Natural killer cell treated with Interleukin-12 subunit alpha and Interleukin-12 subunit beta and Interleukin-15 and Interleukin-18, amount 100 ng/mL, for 72 hours (primary cell): ENCODE measurements at regions not wholly inside any gene's neighbourhood (a gene's known extent, or its start where the extent isn't known, plus 50 kb on each side); places are given as distances from the start of the nearest gene placed in this dataset.
A peak's percentile ranks its signal among the peaks of the same experiment; 100 is the strongest.

Source experiments
- ATAC-seq, 2 donors: fragments of 150-1000 bp; cut with Tn5 transposase in 1 of 2; sonication (Bioruptor Pico), chemical (Tn5 transposase) in 1 of 2; 2 replicates each; pipeline ENCODE4 v1.10.0; 2021
- DNase-seq: peaks from one replicate; pipeline ENCODE4 v3.0.0; 2022; ENCODE audit warnings: low spot score
- H3K27ac Mint-ChIP-seq, 2 donors: 1 replicate in 1 of 2; 2 replicates in 1 of 2; pipeline ENCODE4 v1.8.0; 2022; ENCODE audit warnings: mixed read lengths in 2 of 2, mild to moderate bottlenecking in 1 of 2, moderate library complexity in 1 of 2
- H3K27me3 Mint-ChIP-seq, 2 donors: 1 replicate in 1 of 2; 2 replicates in 1 of 2; pipeline ENCODE4 v1.8.0; 2022; ENCODE audit warnings: mixed read lengths in 2 of 2
- H3K36me3 Mint-ChIP-seq: one replicate; pipeline ENCODE4 v1.8.0; 2022; ENCODE audit warnings: mixed read lengths
- H3K4me1 Mint-ChIP-seq, 2 donors: 1 replicate in 1 of 2; 2 replicates in 1 of 2; pipeline ENCODE4 v1.8.0; 2022; ENCODE audit warnings: low read depth in 2 of 2, mixed read lengths in 2 of 2, mild to moderate bottlenecking in 1 of 2
- H3K4me3 Mint-ChIP-seq: one replicate; pipeline ENCODE4 v1.8.0; 2022; ENCODE audit warnings: mixed read lengths
- H3K9me3 Mint-ChIP-seq: 2 replicates; pipeline ENCODE4 v1.8.0; 2022; ENCODE audit warnings: mixed read lengths

DNA sequence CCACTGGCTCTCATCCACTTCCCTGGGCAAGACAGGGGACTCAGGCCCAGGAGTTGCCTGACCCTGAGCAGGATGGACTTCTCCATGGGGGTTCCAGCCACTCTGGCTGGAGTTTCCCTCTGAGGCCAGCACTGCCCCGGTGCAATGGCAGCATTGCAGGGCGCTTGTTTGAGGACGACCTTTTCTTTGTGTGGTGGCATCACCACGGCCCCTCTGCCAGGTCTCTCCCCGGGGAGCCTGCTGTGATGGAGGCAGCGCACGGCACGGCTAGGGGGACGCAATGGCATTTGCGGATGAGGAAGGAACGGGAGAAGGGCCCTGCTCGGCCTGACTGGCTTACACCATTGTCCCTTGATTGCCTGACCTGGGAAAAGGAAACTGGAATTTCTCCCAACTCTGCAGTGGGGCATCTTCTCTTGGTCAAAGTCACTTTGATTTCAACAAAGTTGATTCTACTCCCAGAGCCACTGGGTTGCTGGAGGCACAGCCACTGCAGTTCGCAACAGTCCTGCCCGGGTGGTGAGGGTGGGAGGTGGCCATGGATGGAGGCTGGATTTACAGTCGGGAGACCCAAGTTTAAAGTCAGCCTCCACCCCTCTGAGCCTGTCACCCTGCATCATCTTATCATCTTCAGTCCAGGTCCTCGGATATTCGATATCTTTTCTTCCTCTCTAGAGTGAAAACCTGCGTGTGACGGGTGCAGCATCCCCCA lies 82.9 kb upstream of the ZNF469 start:
- peak; percentile 41 for DNase-seq
- Mint-ChIP-seq H3K4me3 (no peak overlapping the region), H3K4me1 (no peaks in the 10 kb centered on the region), H3K27me3 (peaks cover 0 to 4% of the 10 kb centered on the region in 2 donors), H3K9me3 (no peaks in the 10 kb centered on the region), H3K27ac (no peak overlapping the region), H3K36me3 (no peaks in the 10 kb centered on the region)
- no peak for ATAC-seq

DNA sequence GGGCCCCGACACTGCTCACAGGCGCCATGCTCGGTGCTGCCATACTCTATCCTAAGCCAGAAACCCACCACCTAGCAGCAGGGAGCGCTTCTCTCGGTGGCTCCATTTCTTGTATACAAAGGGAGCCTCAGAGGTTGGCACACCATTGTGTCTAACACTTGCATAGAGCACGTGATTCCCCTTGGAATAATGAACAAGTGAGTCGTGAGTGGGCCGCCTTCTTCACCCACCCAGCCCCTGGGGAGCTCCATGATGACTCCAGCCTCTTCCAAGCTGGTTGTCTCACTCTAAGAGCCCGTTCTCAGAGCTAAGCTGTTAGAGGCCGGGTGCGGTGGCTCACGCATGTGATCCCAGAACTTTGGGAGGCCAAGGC lies 82.3 kb upstream of the ZNF469 start:
- Mint-ChIP-seq H3K9me3 (peaks cover under 1% of the 10 kb centered on the region), H3K4me3 (no peak overlapping the region), H3K4me1 (no peaks in the 10 kb centered on the region), H3K27me3 (peaks cover 0 to 4% of the 10 kb centered on the region in 2 donors), H3K36me3 (no peaks in the 10 kb centered on the region), H3K27ac (no peak overlapping the region)
- ATAC-seq, result no peak
- peak; percentile 31 for DNase-seq

DNA sequence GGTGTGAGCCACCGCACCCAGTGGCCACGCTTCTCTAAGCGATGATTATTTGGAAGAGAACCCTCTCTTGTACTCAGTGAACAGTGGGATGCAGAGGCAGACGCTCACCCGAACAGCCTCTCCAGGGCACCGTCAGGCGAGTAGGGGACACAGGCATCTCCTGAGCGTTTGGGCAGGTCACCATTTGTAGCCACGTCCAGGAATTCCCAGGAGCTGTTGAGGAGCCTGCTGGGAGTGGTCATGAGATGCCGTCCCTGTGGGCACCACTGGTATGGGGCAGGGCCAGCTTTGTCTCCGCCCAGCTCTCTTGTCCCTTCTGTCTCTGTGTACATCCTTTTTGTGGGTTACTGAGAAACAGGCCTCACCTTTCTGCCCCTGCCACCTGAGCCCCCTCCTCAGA lies 81.3 kb upstream of the ZNF469 start:
- H3K9me3 Mint-ChIP-seq, result peaks cover 5% of the 10 kb centered on the region
- H3K4me1 Mint-ChIP-seq, result no peaks in the 10 kb centered on the region
- ATAC-seq (no peak), DNase-seq (peak; percentile 59)
- H3K4me3 Mint-ChIP-seq, result no peak overlapping the region
- H3K27ac Mint-ChIP-seq, result no peak overlapping the region
- H3K27me3 Mint-ChIP-seq, result peaks cover 0 to 4% of the 10 kb centered on the region in 2 donors
- no peaks in the 10 kb centered on the region for H3K36me3 Mint-ChIP-seq

DNA sequence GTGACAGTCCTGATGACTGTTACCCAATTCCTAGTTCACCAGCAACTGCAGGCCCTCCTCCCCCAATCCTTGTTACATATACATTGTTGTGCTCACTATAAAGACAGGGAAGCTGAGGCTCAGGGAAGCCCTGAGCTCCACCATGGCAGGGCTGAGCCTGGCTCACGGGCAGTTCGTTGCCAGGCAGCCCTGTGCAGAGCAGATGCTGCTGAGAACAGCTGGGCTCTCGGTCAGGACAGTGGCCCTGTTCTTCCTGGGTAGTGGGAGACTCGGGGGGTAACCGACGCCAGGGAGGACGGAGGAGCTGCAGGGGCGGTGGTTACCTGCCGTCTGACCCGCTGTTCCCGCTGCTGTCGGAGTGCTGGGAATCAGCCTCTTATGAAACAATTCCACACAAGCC lies 80.9 kb upstream of the ZNF469 start:
- Mint-ChIP-seq H3K36me3 (no peaks in the 10 kb centered on the region), H3K9me3 (peaks cover 5% of the 10 kb centered on the region), H3K4me3 (no peak overlapping the region), H3K27ac (no peak overlapping the region), H3K4me1 (no peaks in the 10 kb centered on the region), H3K27me3 (peaks cover 0 to 4% of the 10 kb centered on the region in 2 donors)
- ATAC-seq, result no peak
- peak; percentile 49 for DNase-seq

DNA sequence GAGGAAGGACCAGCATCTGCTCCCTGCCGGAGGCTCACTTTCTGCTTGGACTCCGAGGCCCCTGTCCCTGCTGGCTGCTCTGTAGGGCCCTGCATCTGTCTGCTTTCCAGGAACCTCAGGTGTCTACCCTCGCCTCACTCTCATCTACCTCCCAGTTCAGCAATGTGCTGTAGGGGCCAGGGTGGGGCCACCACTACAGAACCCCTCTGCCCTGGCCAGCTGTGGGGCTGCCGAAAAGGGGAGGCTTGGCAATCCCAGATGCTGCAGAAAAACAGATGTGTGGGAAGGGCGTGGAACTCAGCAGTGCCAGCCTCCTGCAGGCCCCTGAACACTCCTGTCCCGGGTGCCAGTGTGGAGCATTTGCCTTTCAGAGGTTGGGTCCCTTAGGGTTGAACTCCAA lies 80.1 kb upstream of the ZNF469 start:
- H3K27me3 Mint-ChIP-seq, result peaks cover 0 to 2% of the 10 kb centered on the region in 2 donors
- H3K9me3 Mint-ChIP-seq, result peaks cover 5% of the 10 kb centered on the region
- no peak overlapping the region for H3K4me3 Mint-ChIP-seq
- H3K4me1 Mint-ChIP-seq, result no peaks in the 10 kb centered on the region
- ATAC-seq (no peak), DNase-seq (peak; percentile 48)
- no peaks in the 10 kb centered on the region for H3K36me3 Mint-ChIP-seq
- no peak overlapping the region for H3K27ac Mint-ChIP-seq

DNA sequence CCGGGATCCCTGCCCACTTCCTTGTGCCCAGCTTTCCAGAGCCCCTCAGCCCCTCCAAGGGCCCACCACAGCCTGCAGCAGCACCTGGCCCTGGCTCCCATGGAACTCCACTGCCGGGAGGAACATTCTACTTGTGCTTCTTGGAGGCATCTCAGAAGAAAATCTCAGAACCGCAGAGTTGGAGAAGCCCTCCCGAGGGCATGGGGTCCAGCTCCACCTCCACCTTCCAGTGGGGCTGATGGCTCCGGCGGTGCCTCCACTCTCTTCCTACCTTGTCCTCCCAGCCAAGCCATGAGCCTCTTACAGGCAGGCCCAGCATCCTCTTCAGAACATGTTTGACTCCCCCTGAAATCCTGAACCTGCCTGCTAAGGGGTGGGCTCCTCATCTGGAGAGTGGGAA lies 79.4 kb upstream of the ZNF469 start:
- H3K36me3 Mint-ChIP-seq, result no peaks in the 10 kb centered on the region
- H3K27ac Mint-ChIP-seq, result no peak overlapping the region
- ATAC-seq (no peak), DNase-seq (peak; percentile 49)
- H3K27me3 Mint-ChIP-seq, result peaks cover 0 to 2% of the 10 kb centered on the region in 2 donors
- H3K4me3 Mint-ChIP-seq, result no peak overlapping the region
- H3K9me3 Mint-ChIP-seq, result peaks cover 5% of the 10 kb centered on the region
- H3K4me1 Mint-ChIP-seq, result no peaks in the 10 kb centered on the region

DNA sequence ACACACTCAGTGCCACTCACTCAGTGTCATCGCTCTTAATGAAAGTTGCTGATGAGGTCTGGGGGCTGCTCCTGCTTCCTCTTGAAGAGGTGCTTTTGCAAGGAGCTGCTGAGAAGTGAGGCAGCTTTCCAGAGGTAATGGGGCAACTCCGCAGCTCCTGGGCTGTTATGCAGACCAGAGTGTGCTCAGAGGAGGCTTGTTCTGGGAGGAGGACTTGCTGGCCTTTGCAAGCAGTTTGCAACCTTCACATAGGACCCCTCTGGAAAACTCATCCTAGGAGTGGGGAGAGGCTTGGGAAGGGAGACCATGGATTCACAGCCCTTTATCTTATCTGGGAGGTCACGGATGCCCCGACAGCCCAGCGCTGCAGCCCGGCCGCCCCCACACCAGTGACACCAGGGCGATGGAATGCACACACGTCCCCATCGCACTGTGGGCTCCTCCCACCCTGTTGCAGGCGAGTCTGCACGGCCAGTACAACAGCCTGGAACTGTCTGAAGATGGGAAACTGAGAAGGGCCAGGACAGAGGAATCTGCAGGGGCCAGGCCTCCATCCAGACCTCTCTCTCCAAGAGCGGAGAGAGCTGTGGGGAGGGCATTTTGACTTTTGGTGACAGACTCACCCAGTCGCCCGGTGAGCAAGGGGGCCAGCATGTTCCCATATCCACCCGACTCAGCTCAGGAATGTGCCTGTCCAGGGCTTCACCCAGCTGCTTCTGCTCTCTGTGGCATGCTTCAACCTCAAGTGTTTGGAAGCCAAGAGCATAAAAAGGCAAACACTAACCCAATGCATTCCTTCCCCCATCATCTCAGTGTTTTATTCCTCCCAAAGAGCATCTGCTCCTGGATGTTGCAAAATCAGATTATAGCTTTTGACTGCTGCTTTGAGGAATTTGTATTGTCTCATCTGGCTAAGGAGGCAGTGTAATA lies 78.6 kb upstream of the ZNF469 start:
- Mint-ChIP-seq H3K36me3 (no peaks in the 10 kb centered on the region), H3K4me1 (no peaks in the 10 kb centered on the region), H3K27me3 (peaks cover 0 to 2% of the 10 kb centered on the region in 2 donors), H3K9me3 (peaks cover 5% of the 10 kb centered on the region), H3K4me3 (no peak overlapping the region), H3K27ac (no peak overlapping the region)
- no peak for ATAC-seq
- peak; percentile 48 for DNase-seq

DNA sequence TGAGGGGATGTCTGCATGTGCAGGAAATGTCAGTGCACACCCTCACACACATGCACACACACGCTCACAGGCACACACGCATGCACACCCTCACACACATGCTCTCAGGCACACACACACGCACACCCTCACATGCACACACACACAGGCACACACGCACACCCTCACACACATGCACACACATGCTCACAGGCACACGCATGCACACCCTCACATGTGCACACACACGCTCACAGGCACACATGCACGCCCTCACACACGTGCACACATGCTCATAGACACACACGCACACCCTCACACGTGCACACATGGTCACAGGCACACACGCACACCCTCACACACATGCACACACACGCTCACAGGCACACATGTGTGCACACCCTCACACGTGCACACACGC lies 77.6 kb upstream of the ZNF469 start:
- Mint-ChIP-seq H3K36me3 (no peaks in the 10 kb centered on the region), H3K4me3 (no peak overlapping the region), H3K27ac (no peak overlapping the region), H3K9me3 (peaks cover 5% of the 10 kb centered on the region), H3K27me3 (peaks cover 0 to 2% of the 10 kb centered on the region in 2 donors), H3K4me1 (no peaks in the 10 kb centered on the region)
- DNase-seq (peak; percentile 39), ATAC-seq (no peak)

DNA sequence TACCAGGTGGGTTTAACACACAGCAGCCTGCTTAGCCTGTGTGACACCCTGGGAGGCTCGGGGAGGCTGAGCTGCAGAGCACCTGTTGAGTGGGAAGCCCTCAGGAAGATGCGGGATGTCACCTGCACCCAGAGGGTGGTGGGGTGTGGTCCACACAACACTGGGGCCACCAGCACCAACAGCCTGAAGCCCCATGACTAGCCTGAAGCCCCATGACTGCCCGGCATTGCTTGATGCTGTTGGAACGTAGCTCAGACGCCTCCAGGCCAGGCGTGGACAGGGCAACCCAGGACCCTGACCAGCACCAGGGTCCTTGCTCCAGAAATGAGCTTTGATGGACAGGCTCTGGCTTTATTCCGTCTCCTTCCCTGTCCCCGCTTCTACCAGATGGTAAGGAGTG lies 76.3 kb upstream of the ZNF469 start:
- ATAC-seq, result no peak
- no peak overlapping the region for H3K4me3 Mint-ChIP-seq
- H3K36me3 Mint-ChIP-seq, result no peaks in the 10 kb centered on the region
- H3K27me3 Mint-ChIP-seq, result peaks cover 0 to 5% of the 10 kb centered on the region in 2 donors
- DNase-seq, result no peak
- peaks cover 5% of the 10 kb centered on the region for H3K9me3 Mint-ChIP-seq
- H3K4me1 Mint-ChIP-seq, result no peaks in the 10 kb centered on the region
- H3K27ac Mint-ChIP-seq, result no peak overlapping the region

DNA sequence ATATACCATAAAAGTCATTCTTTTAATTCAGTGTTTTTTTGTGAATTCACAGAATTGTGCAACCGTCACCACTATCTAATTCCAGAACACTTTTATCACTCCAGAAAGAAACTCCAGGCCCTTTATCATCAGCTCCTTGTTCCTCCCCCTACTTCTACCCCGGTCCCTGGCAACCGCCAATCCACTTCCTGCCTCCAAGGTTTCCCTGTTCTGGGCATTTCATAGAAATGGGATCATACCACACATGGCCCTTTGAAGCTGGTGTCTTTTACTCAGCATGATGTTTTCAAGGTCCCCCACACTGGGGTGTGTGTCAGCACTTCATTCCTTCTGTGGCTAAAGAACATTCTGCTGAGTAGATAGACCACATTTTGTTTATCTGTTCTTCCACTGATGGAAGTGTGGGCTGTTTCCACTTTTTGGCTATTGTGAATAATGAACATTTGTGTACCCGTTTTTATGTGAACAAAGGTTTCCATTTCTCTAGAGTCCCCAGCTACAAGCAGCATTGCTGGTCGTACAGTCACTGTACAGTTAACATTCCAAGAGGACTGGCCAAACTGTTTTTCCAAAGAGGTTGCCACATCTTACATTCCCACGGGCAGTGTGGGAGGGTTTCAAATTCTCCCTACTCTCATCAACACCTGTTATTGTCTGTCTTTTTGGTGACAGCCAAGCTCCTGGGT lies 75.8 kb upstream of the ZNF469 start:
- no peak for ATAC-seq
- H3K4me3 Mint-ChIP-seq, result no peak overlapping the region
- DNase-seq, result peak; percentile 54
- H3K4me1 Mint-ChIP-seq, result no peaks in the 10 kb centered on the region
- peaks cover 5% of the 10 kb centered on the region for H3K9me3 Mint-ChIP-seq
- H3K36me3 Mint-ChIP-seq, result no peaks in the 10 kb centered on the region
- peaks cover 0 to 3% of the 10 kb centered on the region in 2 donors for H3K27me3 Mint-ChIP-seq
- no peak overlapping the region for H3K27ac Mint-ChIP-seq

DNA sequence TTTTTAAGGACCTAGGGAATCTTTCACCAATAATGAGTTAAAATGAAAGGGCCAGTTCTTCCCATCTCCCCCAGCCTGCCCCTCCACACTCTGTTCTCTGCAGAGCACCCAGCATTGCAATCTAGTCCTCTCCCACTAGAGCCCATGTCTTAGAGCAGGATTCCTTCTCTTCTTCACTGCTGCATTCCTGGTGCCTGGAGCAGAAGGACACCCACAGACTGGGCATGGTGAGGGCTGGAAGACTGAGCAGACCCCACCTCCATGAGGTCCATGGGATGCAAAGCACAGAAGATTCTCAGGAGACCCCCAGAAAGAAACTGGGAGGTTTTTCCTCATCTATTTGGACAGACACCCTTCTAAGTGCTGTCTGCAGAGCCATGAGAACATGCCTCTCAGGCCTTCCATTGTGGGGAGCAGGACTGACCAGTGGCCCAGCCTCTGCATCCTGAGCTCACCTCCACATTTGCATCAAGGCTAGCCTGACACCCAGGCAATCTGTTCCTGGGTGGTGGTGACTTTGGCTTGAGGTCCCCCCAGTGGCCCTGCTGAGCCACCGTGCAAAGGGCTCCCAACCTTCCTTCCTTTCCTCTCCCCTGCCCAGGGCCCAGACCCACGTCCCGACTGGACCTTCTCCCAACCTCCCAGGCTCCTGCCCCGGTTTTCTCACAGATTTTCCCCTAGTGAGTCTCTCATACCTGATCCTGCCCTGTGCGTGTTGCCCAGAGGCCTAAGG lies 74.2 kb upstream of the ZNF469 start:
- Mint-ChIP-seq H3K27me3 (peaks cover 5 to 10% of the 10 kb centered on the region in 2 donors), H3K4me1 (no peaks in the 10 kb centered on the region), H3K27ac (no peak overlapping the region), H3K36me3 (no peaks in the 10 kb centered on the region), H3K9me3 (peaks cover 5% of the 10 kb centered on the region), H3K4me3 (no peak overlapping the region)
- ATAC-seq (no peak), DNase-seq (peak; percentile 56)

DNA sequence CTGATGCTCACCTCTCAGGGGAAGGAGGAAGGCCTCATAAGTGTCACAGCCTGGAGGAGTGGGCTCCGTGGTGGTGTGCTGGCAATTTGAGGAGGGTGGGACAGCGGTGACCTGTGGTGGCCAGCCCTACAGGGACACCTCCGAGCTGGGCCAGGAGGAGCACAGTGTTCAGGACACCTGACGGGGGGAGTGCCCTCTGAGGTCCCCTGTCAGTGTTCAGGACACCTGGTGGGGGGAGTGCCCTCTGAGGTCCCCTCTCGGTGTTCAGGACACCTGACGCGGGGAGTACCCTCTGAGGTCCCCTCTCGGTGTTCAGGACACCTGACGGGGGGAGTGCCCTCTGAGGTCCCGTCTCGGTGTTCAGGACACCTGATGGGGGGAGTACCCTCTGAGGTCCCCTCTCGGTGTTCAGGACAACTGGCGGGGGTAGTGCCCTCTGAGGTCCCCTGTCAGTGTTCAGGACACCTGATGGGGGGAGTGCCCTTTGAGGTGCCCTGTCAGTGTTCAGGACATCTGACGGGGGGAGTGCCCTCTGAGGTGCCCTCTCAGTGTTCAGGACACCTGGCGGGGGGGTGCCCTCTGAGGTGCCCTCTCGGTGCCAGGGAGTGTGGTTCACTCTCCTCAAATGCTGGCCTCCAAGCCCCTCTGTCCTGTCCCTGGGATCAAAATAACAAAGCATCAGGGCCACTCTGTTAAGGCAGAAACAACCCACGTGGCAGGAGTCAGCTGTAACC lies 73.4 kb upstream of the ZNF469 start:
- ATAC-seq, result peak in 1 of 2 donors; percentile 24
- H3K4me3 Mint-ChIP-seq, result no peak overlapping the region
- H3K4me1 Mint-ChIP-seq, result no peaks in the 10 kb centered on the region
- H3K27ac Mint-ChIP-seq, result no peak overlapping the region
- peak; percentile 55 for DNase-seq
- H3K9me3 Mint-ChIP-seq, result peaks cover 5% of the 10 kb centered on the region
- H3K27me3 Mint-ChIP-seq, result peaks cover 7 to 12% of the 10 kb centered on the region in 2 donors
- H3K36me3 Mint-ChIP-seq, result no peaks in the 10 kb centered on the region

DNA sequence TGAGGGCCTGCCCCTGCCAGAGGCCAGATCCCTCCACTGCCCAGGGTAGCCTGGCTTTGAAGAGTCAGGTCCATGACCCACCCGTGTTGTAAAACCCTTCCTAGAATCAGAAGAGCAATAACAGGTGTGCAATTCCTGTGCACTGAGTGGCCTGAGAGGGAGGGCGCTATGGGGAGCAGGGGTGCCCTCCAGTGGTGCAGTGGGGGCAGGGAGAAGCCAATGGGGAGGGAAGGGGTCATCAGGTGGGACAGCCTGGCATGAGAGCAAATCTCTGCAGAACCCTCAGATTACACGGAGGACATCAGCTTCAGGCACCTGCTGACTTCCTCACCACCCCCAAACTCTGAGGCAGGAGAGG lies 72.9 kb upstream of the ZNF469 start:
- Mint-ChIP-seq H3K4me1 (no peaks in the 10 kb centered on the region), H3K4me3 (no peak overlapping the region), H3K36me3 (no peaks in the 10 kb centered on the region), H3K9me3 (peaks cover 5% of the 10 kb centered on the region), H3K27ac (no peak overlapping the region), H3K27me3 (peaks cover 7 to 13% of the 10 kb centered on the region in 2 donors)
- ATAC-seq, result no peak
- no peak for DNase-seq
